ENCODE measurements at regions not wholly inside any gene's neighbourhood (a gene's known extent, or its start where the extent isn't known, plus 50 kb on each side); places are given as distances from the start of the nearest gene placed in this dataset.

DNA sequence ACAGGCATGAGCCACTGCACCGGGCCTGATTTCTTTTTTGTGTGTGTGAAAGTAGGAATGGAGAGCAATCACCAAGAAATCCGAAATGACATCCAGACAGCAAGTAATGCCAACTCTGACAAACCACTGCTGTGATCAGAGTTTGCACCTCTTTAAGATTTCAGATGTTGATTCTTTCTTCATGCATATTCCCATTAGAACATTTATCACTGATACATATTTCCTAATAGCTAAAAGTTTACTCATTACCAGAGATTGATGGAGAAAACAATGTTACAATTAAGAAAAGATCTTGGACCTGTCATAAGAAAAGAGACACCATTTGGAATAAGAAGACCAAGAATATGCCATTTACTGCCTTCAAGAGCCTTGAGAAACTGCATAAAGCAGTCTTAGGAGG is 217.0 kb upstream of the MGAT4C start:
- intact Hi-C loops (cut with micrococcal nuclease) (no loop called here), dilution Hi-C loops (cut with MboI; ENCODE audit: extremely low pct_ligation_motif_present, low sequenced_read_pairs) (no loop called here)
- H4K20me1 ChIP-seq (replicated peaks; ENCODE audit: control insufficient read depth, extremely low read depth, insufficient read depth, low read length), result no peaks in the 10 kb centered on the region
- no peak overlapping the region for H3K4me3 ChIP-seq (replicated peaks in 1 of 3; ENCODE audit: insufficient read depth in 1 of 3, low read depth in 1 of 3, low read length in 3 of 3)
- H3K9me3 ChIP-seq (replicated peaks; ENCODE audit: control insufficient read depth, insufficient read depth, low read length), result no peaks in the 10 kb centered on the region
- no peaks in the 10 kb centered on the region for H3K79me2 ChIP-seq (ENCODE audit: control insufficient read depth, insufficient read depth, low read length)
- no TSS peak for BruUV-seq (replicated peaks)
- CTCF ChIA-PET, result interaction anchor here (1.4 kb wide), 1 partner anchor 38 kb away, joined by 3 read pairs; no protein-coding TSS in a partner anchor
- H3K9me1 ChIP-seq (replicated peaks; ENCODE audit: control insufficient read depth, extremely low read depth, insufficient read depth, low read length), result no peaks in the 10 kb centered on the region
- no peak overlapping the region for H3K27ac ChIP-seq (ENCODE audit: insufficient read depth, low read depth, low read length)
- no peak for TF ChIP-seq POLR2AphosphoS5 (IDR thresholded peaks at IDR 0.05; ENCODE audit: insufficient read depth, low read depth, low read length)
- no peaks in the 10 kb centered on the region for H3K4me1 ChIP-seq (ENCODE audit: control insufficient read depth, extremely low read depth, insufficient read depth, low read length)
- no peaks in the 10 kb centered on the region for H3K27me3 ChIP-seq (ENCODE audit: control insufficient read depth in 2 of 2, insufficient read depth in 2 of 2, low read length in 2 of 2)
- no peak overlapping the region for H3K4me2 ChIP-seq (ENCODE audit: insufficient read depth, low read length)
- POLR2A ChIA-PET, result no interaction called here
- H3K9ac ChIP-seq (replicated peaks; ENCODE audit: extremely low read depth, insufficient read depth, low read length), result no peak overlapping the region
- DNase-seq (ENCODE audit: low read depth, low spot score) (no peak), FAIRE-seq (no peak)
- no peaks in the 10 kb centered on the region for H3K36me3 ChIP-seq (ENCODE audit: control insufficient read depth in 2 of 2, extremely low read depth in 1 of 2, insufficient read depth in 2 of 2, low read length in 2 of 2)
- H2AFZ ChIP-seq (ENCODE audit: low read depth, low read length), result no peak overlapping the region

DNA sequence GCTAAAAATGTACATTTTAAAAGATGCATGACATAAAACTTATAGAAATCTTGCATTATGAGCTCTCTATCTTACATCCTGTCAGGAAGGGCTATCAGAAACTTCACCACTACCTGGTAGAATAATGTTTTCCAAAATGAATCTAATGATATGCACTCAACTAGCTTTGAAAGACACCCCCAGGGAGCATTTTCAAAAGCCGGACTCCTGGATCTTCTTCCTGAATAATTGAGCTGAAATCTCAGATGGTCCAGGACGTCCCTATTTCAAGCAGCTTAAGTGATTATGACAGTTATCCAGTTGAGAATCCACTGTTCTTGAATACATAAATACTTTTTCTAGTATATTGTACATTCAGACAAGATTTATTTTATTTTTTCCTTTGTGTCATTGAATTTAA is 200.6 kb upstream of the MGAT4C start:
- Histone ChIP-seq H3K4me3 (replicated peaks in 1 of 3; ENCODE audit: insufficient read depth in 1 of 3, low read depth in 1 of 3, low read length in 3 of 3) (no peak overlapping the region), H3K27ac (ENCODE audit: insufficient read depth, low read depth, low read length) (no peak overlapping the region), H3K4me2 (ENCODE audit: insufficient read depth, low read length) (no peak overlapping the region), H3K27me3 (ENCODE audit: control insufficient read depth in 2 of 2, insufficient read depth in 2 of 2, low read length in 2 of 2) (no peaks in the 10 kb centered on the region), H2AFZ (ENCODE audit: low read depth, low read length) (no peak overlapping the region), H3K79me2 (ENCODE audit: control insufficient read depth, insufficient read depth, low read length) (no peaks in the 10 kb centered on the region), H3K9me1 (replicated peaks; ENCODE audit: control insufficient read depth, extremely low read depth, insufficient read depth, low read length) (no peaks in the 10 kb centered on the region), H3K9me3 (replicated peaks; ENCODE audit: control insufficient read depth, insufficient read depth, low read length) (no peaks in the 10 kb centered on the region), H4K20me1 (replicated peaks; ENCODE audit: control insufficient read depth, extremely low read depth, insufficient read depth, low read length) (no peaks in the 10 kb centered on the region), H3K9ac (replicated peaks; ENCODE audit: extremely low read depth, insufficient read depth, low read length) (no peak overlapping the region), H3K4me1 (ENCODE audit: control insufficient read depth, extremely low read depth, insufficient read depth, low read length) (no peaks in the 10 kb centered on the region), H3K36me3 (ENCODE audit: control insufficient read depth in 2 of 2, extremely low read depth in 1 of 2, insufficient read depth in 2 of 2, low read length in 2 of 2) (no peaks in the 10 kb centered on the region)
- TF ChIP-seq JUN (IDR thresholded peaks at IDR 0.05; ENCODE audit: borderline replicate concordance, insufficient read depth, insufficient read length, low read depth), result no peak
- no peak for TF ChIP-seq POLR2AphosphoS5 (IDR thresholded peaks at IDR 0.05; ENCODE audit: insufficient read depth, low read depth, low read length)
- TF ChIP-seq, protein P1, sequence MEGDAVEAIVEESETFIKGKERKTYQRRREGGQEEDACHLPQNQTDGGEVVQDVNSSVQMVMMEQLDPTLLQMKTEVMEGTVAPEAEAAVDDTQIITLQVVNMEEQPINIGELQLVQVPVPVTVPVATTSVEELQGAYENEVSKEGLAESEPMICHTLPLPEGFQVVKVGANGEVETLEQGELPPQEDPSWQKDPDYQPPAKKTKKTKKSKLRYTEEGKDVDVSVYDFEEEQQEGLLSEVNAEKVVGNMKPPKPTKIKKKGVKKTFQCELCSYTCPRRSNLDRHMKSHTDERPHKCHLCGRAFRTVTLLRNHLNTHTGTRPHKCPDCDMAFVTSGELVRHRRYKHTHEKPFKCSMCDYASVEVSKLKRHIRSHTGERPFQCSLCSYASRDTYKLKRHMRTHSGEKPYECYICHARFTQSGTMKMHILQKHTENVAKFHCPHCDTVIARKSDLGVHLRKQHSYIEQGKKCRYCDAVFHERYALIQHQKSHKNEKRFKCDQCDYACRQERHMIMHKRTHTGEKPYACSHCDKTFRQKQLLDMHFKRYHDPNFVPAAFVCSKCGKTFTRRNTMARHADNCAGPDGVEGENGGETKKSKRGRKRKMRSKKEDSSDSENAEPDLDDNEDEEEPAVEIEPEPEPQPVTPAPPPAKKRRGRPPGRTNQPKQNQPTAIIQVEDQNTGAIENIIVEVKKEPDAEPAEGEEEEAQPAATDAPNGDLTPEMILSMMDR (IDR thresholded peaks at IDR 0.05; ENCODE audit: extremely low read depth in 1 of 2, insufficient read depth in 1 of 2, low read depth in 1 of 2, low read length in 2 of 2), result no peak
- no peak for TF ChIP-seq MYC (IDR thresholded peaks at IDR 0.05; ENCODE audit: low read depth, low read length)
- TF ChIP-seq GATA2 (IDR thresholded peaks at IDR 0.05; ENCODE audit: insufficient read depth, insufficient read length, low read depth, low read length), result no peak
- no peak for TF ChIP-seq EZH2 (IDR thresholded peaks at IDR 0.05; ENCODE audit: borderline replicate concordance, low read depth, low read length, severe bottlenecking)
- no peak for TF ChIP-seq FOS (IDR thresholded peaks at IDR 0.05; ENCODE audit: borderline replicate concordance, insufficient read depth, low read length)
- TF ChIP-seq POLR2A (IDR thresholded peaks at IDR 0.05; ENCODE audit: low read depth, low read length), result no peak
- TF ChIP-seq, protein P2, sequence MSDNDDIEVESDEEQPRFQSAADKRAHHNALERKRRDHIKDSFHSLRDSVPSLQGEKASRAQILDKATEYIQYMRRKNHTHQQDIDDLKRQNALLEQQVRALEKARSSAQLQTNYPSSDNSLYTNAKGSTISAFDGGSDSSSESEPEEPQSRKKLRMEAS (IDR thresholded peaks at IDR 0.05; ENCODE audit: insufficient read depth, insufficient read length), result no peak
- no TSS peak for BruUV-seq (replicated peaks)
- CTCF ChIA-PET, result interaction anchor here (0.9 kb wide), 1 partner anchor 9 kb away, joined by 3 read pairs; no protein-coding TSS in a partner anchor
- no peak for DNase-seq (ENCODE audit: low read depth, low spot score)
- intact Hi-C loops (cut with micrococcal nuclease) (no loop called here), dilution Hi-C loops (cut with MboI; ENCODE audit: extremely low pct_ligation_motif_present, low sequenced_read_pairs) (no loop called here)
- no peak for FAIRE-seq
- POLR2A ChIA-PET, result no interaction called here

Data from endothelial cell of umbilical vein (primary cell).